K562 (cell line): ENCODE measurements at regions not wholly inside any gene's neighbourhood (a gene's known extent, or its start where the extent isn't known, plus 50 kb on each side); places are given as distances from the start of the nearest gene placed in this dataset.

Experiments used
- ATAC-seq: fragments of 200-7000 bp; cut with Tn5 transposase; 3 replicates; pipeline ENCODE4 v1.9.1; 2020; ENCODE audit warnings: moderate library complexity
- BruUV-seq: library from RNA; stranded (reverse); fragments of 400-500 nt; replicated peaks from 2 replicates; lab custom pipeline; 2021; lab: Mats Ljungman, UMichigan
- CTCF ChIA-PET: fragments of 300-600 bp; formaldehyde crosslinking; extraction: SDS; loops from one replicate; lab custom pipeline; 2021; ENCODE audit warnings: low intra/inter-chr PET ratio; lab: Yijun Ruan, JAX
- POLR2A ChIA-PET: fragments of 300-600, 350-650 bp; sonication (Branson Sonifier 250); formaldehyde crosslinking; extraction: SDS; loops from one replicate; lab custom pipeline; 2021; ENCODE audit warnings: antibody characterized with exemption, inconsistent platforms; lab: Yijun Ruan, JAX
- DNase-seq, 4 experiments: peaks; one replicate each; pipeline versions ENCODE4 v3.0.0 to v3.0.0-alpha.2; 2011 to 2018; ENCODE audit warnings: low spot score in 3 of 4, mixed read lengths in 3 of 4; ENCODE audit errors: extremely low read depth in 1 of 4
- FAIRE-seq: peaks from 2 replicates; lab custom pipeline; 2011; peaks lifted over from hg19 to GRCh38; lab: Jason Lieb, UNC
- H2AFZ ChIP-seq: 2 replicates; pipeline ENCODE4 v1.6.0; 2011; ENCODE audit warnings: low read depth, low read length, control low read depth, inconsistent platforms
- H3K27ac ChIP-seq: fragments of 200-600 bp; 3 replicates; pipeline ENCODE4 v1.8.0; 2011; ENCODE audit warnings: low read depth, mild to moderate bottlenecking, control low read depth, inconsistent platforms, low read length, moderate library complexity, mixed read lengths; ENCODE audit errors: extremely low read depth
- H3K27me3 ChIP-seq, 2 experiments: fragments of 300-600 bp in 1 of 2; 2 replicates in 1 of 2; 3 replicates in 1 of 2; pipeline versions ENCODE4 v1.6.0 to v1.8.0; 2011; ENCODE audit warnings: inconsistent platforms in 2 of 2, low read length in 2 of 2, mild to moderate bottlenecking in 1 of 2, mixed read lengths in 1 of 2, moderate library complexity in 1 of 2; ENCODE audit not compliant: control insufficient read depth in 2 of 2, insufficient read depth in 2 of 2
- H3K36me3 ChIP-seq: fragments of 300-600 bp; 3 replicates; pipeline ENCODE4 v1.8.0; 2011; ENCODE audit warnings: mild to moderate bottlenecking, low read length, inconsistent platforms; ENCODE audit not compliant: control insufficient read depth, insufficient read depth
- H3K4me1 ChIP-seq, 2 experiments: fragments of 200-600 bp in 1 of 2; replicated peaks in 1 of 2; 2 replicates in 1 of 2; 3 replicates in 1 of 2; pipeline versions ENCODE4 v1.5.1 to v1.8.0; 2011; ENCODE audit warnings: inconsistent platforms in 2 of 2, low read length in 2 of 2, mild to moderate bottlenecking in 1 of 2, mixed read lengths in 1 of 2, moderate library complexity in 1 of 2; ENCODE audit not compliant: control insufficient read depth in 2 of 2, insufficient read depth in 2 of 2
- H3K4me2 ChIP-seq: 2 replicates; pipeline ENCODE4 v1.6.1; 2011; ENCODE audit warnings: low read length, control low read depth, inconsistent platforms, mixed read lengths; ENCODE audit not compliant: insufficient read depth
- H3K4me3 ChIP-seq: fragments of 200-600 bp; sonication (generic), shearing (Covaris generic); 2 replicates; pipeline ENCODE4 v1.5.1; 2016; ENCODE audit warnings: control low read depth, inconsistent platforms
- H3K79me2 ChIP-seq: fragments of 200-600 bp; 3 replicates; pipeline ENCODE4 v1.8.0; 2011; ENCODE audit warnings: low read length, inconsistent platforms; ENCODE audit not compliant: control insufficient read depth, insufficient read depth
- H3K9ac ChIP-seq, 2 experiments: 2 replicates each; pipeline versions ENCODE4 v1.6.0 to v1.6.1; 2011; ENCODE audit warnings: low read depth in 2 of 2, low read length in 2 of 2, control low read depth in 1 of 2, inconsistent platforms in 1 of 2, mild to moderate bottlenecking in 1 of 2, mixed read lengths in 1 of 2; ENCODE audit not compliant: insufficient read depth in 1 of 2
- H3K9me1 ChIP-seq: one replicate; pipeline ENCODE4 v1.6.0; 2011; ENCODE audit warnings: inconsistent platforms, mild to moderate bottlenecking, low read length, moderate library complexity; ENCODE audit not compliant: control insufficient read depth, insufficient read depth
- H3K9me3 ChIP-seq: replicated peaks from 2 replicates; pipeline ENCODE4 v1.5.1; 2011; ENCODE audit warnings: low read depth, low read length, inconsistent platforms; ENCODE audit not compliant: control insufficient read depth, insufficient read depth
- H4K20me1 ChIP-seq: replicated peaks from 2 replicates; pipeline ENCODE4 v1.6.1; 2011; ENCODE audit warnings: low read length, inconsistent platforms, mixed read lengths; ENCODE audit not compliant: control insufficient read depth, insufficient read depth
- BRF1 ChIP-seq: IDR thresholded peaks from 3 replicates; pipeline ENCODE4 v1.6.1; 2011; ENCODE audit warnings: borderline replicate concordance, mild to moderate bottlenecking; ENCODE audit not compliant: insufficient read length; ENCODE audit errors: extremely low read depth
- DMBX1 ChIP-seq: fragments of 250-450 bp; sonication (Bioruptor Pico); IDR thresholded peaks from 2 replicates; pipeline ENCODE4 v1.8.0; 2022; ENCODE audit warnings: inconsistent platforms, mild to moderate bottlenecking, moderate library complexity, borderline replicate concordance
- E2F3 ChIP-seq: fragments of 250-450 bp; sonication (Bioruptor Pico); IDR thresholded peaks from 2 replicates; pipeline ENCODE4 v1.4.0; 2020; ENCODE audit warnings: mild to moderate bottlenecking
- E2F5 ChIP-seq: sonication (generic); formaldehyde crosslinking; IDR thresholded peaks from 2 replicates; pipeline ENCODE4 v1.8.0; 2022; ENCODE audit warnings: mild to moderate bottlenecking, missing genetic modification reagents
- FOSL1 ChIP-seq: fragments of 200-800 bp; sonication (Bioruptor generic); conservative IDR thresholded peaks from 2 replicates; pipeline ENCODE4 v1.6.1; 2016; ENCODE audit warnings: missing genetic modification characterization, missing compliant biosample characterization
- HDAC1 ChIP-seq, 2 experiments: fragments of 450-650 bp; IDR thresholded peaks; 2 replicates each; pipeline ENCODE4 v1.6.1; 2016 to 2017; ENCODE audit warnings: inconsistent platforms in 1 of 2, mild to moderate bottlenecking in 1 of 2, moderate library complexity in 1 of 2
- RBM17 ChIP-seq: fragments of 200-400 bp; formaldehyde crosslinking; IDR thresholded peaks from 2 replicates; pipeline ENCODE4 v1.6.1; 2017; ENCODE audit warnings: low read depth, mild to moderate bottlenecking, low read length, borderline replicate concordance
- SP2 ChIP-seq: IDR thresholded peaks from 2 replicates; pipeline ENCODE4 v1.6.1; 2011; ENCODE audit warnings: mild to moderate bottlenecking, low read depth, low read length, moderate library complexity; ENCODE audit not compliant: poor library complexity, severe bottlenecking; ENCODE audit errors: extremely low read depth
- TBL1XR1 ChIP-seq, 2 experiments: IDR thresholded peaks; 2 replicates each; pipeline ENCODE4 v1.6.1; 2012; ENCODE audit warnings: improper control_type of control experiment in 2 of 2, low read length in 2 of 2, mild to moderate bottlenecking in 1 of 2
- ZNF282 ChIP-seq: sonication (generic); formaldehyde crosslinking; IDR thresholded peaks from 2 replicates; pipeline ENCODE4 v1.8.1; 2023; ENCODE audit warnings: missing genetic modification reagents
- WGBS: fragments of 100-300 bp; shearing (Covaris generic); methylation state at CpG from one replicate; pipeline ENCODE4 v1.1.6; 2016; ENCODE audit warnings: low coverage, mixed read lengths; ENCODE audit not compliant: insufficient coverage; ENCODE audit errors: missing lambda C conversion rate; 5-methylcytosine and 5-hydroxymethylcytosine counted together
- in situ Hi-C: fragments of 300-500 bp; cut with MboI; formaldehyde crosslinking; loops from 4 replicates; pipeline ENCODE4 v1.15.0; 2018; ENCODE audit warnings: inconsistent platforms, mixed read lengths
- intact Hi-C: fragments of 100-400 bp; cut with micrococcal nuclease; formaldehyde crosslinking; loops from 2 replicates; pipeline ENCODE4 v1.14.2; 2022
- TF ChIP-seq, protein P1 (sequence below): fragments of 250-450 bp; sonication (Bioruptor Pico); IDR thresholded peaks from 2 replicates; pipeline ENCODE4 v1.8.0; 2021; ENCODE audit warnings: borderline replicate concordance, mild to moderate bottlenecking, moderate library complexity; ENCODE audit not compliant: poor library complexity, severe bottlenecking
- TF ChIP-seq, protein P2 (sequence below): fragments of 450-650 bp; conservative IDR thresholded peaks from 2 replicates; pipeline ENCODE4 v1.6.1; 2016; ENCODE audit warnings: missing genetic modification characterization, low read depth, mild to moderate bottlenecking, missing compliant biosample characterization, moderate library complexity
- TF ChIP-seq, protein P3 (sequence below): sonication (generic); formaldehyde crosslinking; IDR thresholded peaks from 2 replicates; pipeline ENCODE4 v1.9.0; 2022; ENCODE audit warnings: mild to moderate bottlenecking, missing genetic modification reagents

DNA sequence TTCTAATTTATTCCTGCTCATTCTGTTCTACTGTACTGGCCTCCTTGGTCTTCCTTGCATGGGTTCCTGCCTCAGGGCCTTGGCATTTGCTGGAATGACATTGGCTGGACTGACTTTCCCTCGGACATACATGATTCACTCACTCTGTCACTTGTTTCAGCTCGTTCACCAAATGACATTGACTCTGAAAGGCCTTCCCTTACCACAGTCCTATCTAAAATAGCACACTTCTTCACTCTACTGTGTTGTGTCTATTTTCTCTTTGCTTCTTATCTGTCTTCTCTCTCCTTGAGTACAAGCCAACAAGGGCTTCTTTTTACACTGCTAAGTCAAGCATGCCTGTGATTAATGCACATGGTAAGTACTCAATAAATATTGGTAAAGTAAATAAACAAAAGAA lies 65.6 kb downstream of the SCG2 start:
- BruUV-seq: no TSS peak
- FAIRE-seq (no peak), ATAC-seq (no peak), DNase-seq (no peak)
- WGBS: 0% methylated on average over 2 of the region's 2 CpGs
- POLR2A ChIA-PET: no interaction called here
- Histone ChIP-seq H3K4me1 (no peaks in the 10 kb centered on the region), H3K9ac (no peak overlapping the region), H2AFZ (no peak overlapping the region), H3K27me3 (no peaks in the 10 kb centered on the region), H3K9me1 (no peaks in the 10 kb centered on the region), H3K79me2 (no peaks in the 10 kb centered on the region), H3K4me3 (no peak overlapping the region), H3K9me3 (no peaks in the 10 kb centered on the region), H3K27ac (no peak overlapping the region), H3K4me2 (no peak overlapping the region), H4K20me1 (no peaks in the 10 kb centered on the region), H3K36me3 (no peaks in the 10 kb centered on the region)
- in situ Hi-C loops (no loop called here), intact Hi-C loops (no loop called here)
- TF ChIP-seq BRF1 (no peak), FOSL1 (tag) (no peak), SP2 (no peak), RBM17 (no peak), DMBX1 (CRISPR knock-in tag) (no peak)
- CTCF ChIA-PET: no interaction called here

GRCh38 chr2:223537115-223537514 lies 65.0 kb downstream of the SCG2 start:
- DNase-seq (no peak), ATAC-seq (no peak), FAIRE-seq (no peak)
- no TSS peak for BruUV-seq
- Histone ChIP-seq H3K36me3 (no peaks in the 10 kb centered on the region), H3K4me3 (no peak overlapping the region), H3K27ac (no peak overlapping the region), H3K4me2 (no peak overlapping the region), H3K27me3 (no peaks in the 10 kb centered on the region), H3K9ac (no peak overlapping the region), H4K20me1 (no peaks in the 10 kb centered on the region), H3K79me2 (no peaks in the 10 kb centered on the region), H3K4me1 (no peaks in the 10 kb centered on the region), H3K9me1 (no peaks in the 10 kb centered on the region), H3K9me3 (no peaks in the 10 kb centered on the region), H2AFZ (no peak overlapping the region)
- ChIA-PET CTCF (no interaction called here), POLR2A (interaction anchor here (0.7 kb wide), 1 partner anchor 1896 kb away, joined by 3 read pairs; no protein-coding TSS in a partner anchor)
- in situ Hi-C loops (no loop called here), intact Hi-C loops (no loop called here)
- WGBS: 0% methylated on average over 1 of the region's 1 CpG
- TF ChIP-seq, protein P1, sequence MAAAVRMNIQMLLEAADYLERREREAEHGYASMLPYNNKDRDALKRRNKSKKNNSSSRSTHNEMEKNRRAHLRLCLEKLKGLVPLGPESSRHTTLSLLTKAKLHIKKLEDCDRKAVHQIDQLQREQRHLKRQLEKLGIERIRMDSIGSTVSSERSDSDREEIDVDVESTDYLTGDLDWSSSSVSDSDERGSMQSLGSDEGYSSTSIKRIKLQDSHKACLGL: no peak
- TF ChIP-seq, protein P2, sequence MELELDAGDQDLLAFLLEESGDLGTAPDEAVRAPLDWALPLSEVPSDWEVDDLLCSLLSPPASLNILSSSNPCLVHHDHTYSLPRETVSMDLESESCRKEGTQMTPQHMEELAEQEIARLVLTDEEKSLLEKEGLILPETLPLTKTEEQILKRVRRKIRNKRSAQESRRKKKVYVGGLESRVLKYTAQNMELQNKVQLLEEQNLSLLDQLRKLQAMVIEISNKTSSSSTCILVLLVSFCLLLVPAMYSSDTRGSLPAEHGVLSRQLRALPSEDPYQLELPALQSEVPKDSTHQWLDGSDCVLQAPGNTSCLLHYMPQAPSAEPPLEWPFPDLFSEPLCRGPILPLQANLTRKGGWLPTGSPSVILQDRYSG (tag): no peak
- TF ChIP-seq E2F5 (CRISPR knock-in tag) (no peak), TBL1XR1 (IDR thresholded peaks at IDR 0.05; ENCODE audit: low read length in 2 of 2) (no peak), E2F3 (CRISPR knock-in tag) (no peak), HDAC1 (IDR thresholded peaks at IDR 0.05) (no peak), ZNF282 (CRISPR knock-in tag) (no peak)
- TF ChIP-seq, protein P3, sequence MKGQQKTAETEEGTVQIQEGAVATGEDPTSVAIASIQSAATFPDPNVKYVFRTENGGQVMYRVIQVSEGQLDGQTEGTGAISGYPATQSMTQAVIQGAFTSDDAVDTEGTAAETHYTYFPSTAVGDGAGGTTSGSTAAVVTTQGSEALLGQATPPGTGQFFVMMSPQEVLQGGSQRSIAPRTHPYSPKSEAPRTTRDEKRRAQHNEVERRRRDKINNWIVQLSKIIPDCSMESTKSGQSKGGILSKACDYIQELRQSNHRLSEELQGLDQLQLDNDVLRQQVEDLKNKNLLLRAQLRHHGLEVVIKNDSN (CRISPR knock-in tag): no peak
